NCI-H345 treated with DMSO at 0.1 percent for 48 hours (cell line): ENCODE measurements at regions not wholly inside any gene's neighbourhood (a gene's known extent, or its start where the extent isn't known, plus 50 kb on each side); places are given as distances from the start of the nearest gene placed in this dataset.

Source experiments
- DNase-seq: peaks from one replicate; lab custom pipeline; 2025; ENCODE audit not compliant: unreplicated experiment; lab: John Stamatoyannopoulos, UW

DNA sequence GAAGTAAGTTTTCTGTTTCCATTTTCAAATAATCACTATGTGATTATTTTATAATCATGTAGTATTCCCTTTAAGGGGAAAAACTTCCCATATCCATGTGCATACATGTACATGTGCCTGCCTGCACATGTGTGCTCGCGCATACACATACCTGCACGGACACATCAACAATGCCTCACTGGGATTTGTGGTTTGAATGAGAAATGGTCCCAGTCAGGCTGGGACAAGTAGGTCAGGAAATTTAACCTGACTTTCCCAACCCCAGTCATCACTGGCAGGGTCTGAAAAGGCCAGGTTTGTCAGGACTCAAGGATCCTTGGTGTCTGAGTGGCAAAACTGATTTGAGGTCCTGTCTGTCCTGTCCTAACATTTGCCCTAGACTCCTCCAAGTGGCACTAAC is 109.3 kb upstream of the MRPS22 start:
- DNase-seq: no peak

DNA sequence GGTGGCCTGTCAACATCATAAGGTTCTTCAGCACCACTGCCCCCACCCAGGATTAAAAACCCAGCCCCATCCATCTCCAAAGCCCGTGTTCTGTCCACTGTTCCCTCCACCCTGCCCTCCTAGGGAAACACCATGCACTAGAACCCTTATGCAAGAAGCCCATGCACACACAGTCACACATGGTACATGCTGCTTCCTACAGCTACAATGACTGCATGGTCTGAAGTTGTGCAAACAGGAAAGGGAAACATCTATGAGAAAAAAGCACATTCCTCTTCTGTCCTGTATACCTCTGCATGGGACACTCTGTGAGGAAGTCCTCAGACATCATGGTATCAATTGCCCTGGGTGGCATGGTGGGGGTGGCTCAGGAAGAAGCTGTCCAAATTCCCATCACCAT is 108.6 kb upstream of the MRPS22 start:
- DNase-seq: no peak

DNA sequence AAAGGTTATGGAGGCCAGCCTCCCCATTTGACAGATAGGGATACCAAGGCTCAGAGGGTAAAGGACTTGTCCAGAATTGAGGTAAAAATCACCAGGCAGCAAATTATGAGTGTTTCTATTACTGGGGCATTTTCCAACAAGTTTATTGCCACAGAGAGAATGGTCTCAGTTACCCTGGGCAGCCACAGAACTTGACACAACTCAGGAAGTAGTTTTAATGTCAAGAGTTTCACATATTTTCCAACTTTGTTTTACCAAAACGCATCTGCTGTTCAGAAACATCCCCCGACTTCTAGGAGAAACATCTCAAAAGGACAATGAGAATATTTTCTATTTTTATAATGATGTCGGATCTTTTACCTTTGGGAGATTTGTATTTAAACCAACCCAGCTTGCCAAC is 107.5 kb upstream of the MRPS22 start:
- no peak for DNase-seq

DNA sequence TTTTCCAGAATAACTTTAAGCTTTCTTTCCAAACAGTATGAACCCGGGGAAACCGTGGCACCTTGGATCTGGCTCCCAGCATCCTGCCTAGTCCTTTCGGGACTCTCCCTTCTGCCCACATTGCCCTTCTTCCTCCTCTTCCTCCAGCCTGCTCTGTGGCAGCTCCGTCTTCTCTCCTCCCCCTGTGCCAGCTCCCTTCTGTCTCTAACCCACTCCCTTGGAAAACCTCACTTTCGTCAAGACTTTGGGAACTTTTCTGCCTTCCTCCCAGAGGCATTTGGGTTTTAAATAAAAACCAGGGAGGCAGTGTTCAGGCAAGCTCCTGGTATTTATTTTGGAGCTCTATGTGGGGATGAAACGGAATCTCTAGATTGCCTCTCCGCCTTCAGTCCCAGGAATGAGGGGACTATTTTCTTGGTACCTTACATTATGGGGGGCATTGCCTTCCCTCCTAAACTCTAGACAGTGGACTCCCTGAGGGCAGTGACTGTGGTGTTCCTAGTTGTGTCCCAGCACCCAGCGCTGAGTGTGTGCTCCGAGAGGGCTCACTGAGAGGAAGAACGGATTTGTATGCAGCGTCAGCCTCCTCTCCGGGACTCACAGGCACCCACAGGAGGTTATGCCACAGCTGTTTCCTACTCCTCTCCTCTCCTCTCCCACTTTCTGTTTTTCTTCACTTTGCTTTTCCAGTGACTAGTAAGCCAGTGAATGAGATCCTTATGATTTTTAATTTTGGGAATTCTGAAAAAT is 105.4 kb upstream of the MRPS22 start:
- no peak for DNase-seq

DNA sequence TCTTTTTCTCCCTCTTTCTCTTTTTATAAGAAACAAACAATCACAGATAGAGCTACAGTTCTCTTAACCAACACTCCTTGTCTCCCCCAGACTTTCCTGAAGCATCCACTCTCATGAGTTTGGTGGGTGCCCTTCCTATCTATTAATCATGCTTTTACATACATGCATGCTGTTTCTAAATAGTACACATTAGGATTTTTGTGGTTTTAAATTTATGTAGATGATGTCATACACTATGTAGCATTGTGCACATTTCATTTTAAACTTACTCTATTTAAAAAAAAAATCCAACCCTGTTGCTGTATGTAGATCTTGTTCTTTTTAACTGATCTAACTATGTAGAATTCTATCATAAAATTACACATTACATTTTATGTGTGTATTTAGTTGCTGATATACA is 104.3 kb upstream of the MRPS22 start:
- DNase-seq: no peak

DNA sequence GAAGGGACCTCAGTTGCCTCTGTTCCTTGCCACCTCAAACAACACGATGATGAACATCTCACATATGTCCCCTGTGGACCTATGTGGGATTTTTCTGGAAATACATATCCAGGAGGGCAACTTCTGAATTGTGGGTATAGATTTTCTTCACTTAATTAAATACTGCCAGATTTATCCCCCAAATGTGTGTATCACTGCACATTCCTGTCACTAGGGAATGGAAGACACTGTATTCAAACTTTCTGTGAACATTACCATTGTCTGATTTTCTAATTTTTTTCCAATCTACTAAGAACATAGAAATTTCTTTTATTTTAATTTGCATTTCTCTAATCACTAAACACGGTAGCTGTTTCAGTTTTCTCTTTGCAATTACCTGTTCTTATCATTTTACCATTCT is 102.0 kb upstream of the MRPS22 start:
- no peak for DNase-seq

DNA sequence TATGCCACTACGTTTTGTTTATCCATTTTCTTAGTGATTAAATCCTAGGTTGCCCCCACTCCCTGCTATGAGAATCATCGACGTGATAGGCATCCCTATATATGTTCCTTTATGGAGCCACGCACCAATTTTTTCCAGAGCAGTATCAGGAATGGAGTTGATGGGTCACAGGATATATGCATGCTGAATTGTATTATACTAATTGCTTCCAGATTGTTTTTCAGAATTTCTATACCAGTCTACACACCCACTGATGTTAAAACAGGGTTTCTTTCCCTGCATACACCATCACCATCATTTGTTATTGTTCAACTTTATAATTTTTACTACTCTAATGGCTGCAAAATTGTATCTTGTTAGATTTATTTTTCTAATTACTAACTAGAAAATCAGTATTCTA is 100.1 kb upstream of the MRPS22 start:
- no peak for DNase-seq

DNA sequence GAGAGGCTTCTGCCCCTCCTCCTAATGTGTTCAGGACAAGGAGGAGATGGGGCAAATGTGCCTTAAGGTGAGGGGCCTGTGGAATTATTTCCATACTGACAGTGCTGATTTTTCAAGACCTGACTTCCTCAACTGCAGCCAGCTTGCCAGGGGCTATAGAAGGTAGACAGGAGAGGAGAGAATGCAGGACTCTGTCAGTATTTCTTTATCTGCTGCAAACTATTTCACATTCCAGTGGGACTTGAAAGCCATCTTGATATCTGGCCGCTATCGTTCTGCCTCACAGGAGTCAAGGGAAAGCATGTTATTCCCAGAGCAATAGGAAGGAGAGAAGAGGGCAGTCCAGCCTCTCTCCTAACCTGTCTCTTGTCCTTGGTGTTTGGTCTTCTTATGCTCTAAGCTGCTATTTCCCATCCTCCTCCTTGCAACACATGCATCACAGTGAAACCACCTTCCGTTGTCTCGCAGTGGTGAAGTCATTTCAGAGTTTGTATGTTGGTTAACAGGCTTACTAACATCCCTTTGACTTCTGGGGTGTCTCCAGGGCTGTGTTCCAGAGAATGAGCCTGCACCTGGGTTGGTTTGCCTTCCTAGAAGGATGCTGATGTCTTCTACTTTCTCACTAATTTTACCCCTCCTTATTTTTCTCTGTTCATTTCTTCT is 95.1 kb upstream of the MRPS22 start:
- DNase-seq: no peak

DNA sequence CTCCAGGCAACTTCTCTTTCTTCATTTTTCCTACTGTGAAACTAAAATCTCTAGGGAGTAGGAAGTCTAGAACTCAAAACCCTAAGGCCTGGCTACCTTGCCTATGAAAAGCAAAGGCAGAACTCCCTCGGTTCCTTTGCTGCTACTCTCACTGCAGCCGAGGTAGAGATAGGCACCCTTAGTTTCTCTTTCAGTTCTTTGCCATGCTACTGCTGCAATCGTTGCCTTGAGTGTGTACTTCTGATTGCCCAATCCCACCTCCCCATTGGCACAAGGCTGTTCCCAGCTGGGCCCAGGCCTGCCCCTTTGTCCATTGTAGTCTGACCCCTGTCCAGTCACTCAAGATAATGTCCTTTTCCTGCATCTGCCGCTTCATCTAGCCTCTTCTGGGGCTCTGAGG is 92.3 kb upstream of the MRPS22 start:
- DNase-seq: no peak

DNA sequence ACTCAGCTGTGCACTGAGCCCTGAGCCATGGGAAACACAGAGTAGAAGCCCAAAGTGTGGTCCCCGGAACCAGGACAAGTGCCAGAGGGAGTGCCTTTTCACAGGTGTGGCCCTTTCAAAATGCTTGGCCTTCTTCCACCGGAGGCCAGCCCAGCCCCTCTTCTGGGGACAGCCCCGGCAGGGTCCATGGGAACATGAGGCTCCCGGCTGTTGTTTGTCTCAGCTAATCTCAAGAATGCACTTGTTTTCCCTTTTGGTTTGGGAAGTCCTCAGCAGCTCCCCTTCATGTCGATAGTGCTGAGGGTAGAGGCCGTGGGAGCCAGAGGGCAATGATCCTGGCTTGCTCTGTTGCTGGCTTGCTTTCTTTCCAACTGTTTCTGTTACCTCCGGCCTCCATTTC is 91.1 kb upstream of the MRPS22 start:
- DNase-seq: no peak

DNA sequence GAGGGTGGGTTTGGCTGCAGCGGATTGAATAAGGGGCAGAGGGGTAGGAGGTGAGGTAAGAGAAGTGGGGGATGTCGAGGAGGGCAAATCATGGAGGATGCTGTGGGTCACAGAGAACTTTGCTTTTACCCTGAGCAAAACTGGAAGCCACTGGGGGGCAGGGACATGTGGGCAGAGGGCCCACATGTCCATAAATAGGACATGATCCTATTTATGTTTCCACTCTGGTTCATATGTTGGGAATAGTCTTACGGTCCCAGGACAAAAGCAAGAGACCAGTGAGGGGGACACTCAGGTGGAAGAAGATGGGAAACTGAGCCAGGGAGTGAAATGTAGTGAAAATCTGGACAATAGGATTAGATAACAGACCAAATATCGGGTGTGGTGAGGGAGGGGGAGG is 85.5 kb upstream of the MRPS22 start:
- no peak for DNase-seq

DNA sequence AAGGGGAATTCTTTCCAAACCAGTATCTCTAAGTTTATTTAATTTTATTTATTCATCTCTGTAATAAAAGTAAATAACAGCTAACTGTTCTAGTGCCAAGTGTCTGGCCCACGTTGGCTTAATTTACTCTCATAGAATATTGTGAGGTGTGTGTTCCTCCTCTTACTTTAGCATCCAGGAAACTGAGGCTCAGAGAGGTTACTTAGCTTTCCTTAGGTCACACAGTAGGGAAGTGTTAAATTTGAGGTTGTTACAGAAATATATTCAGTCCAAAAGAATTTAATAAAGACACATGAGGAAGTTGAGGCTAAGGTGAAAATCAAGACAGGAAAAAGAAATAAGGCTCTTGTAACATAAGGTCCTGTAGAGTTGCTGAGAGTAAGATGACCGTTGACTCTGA is 84.4 kb upstream of the MRPS22 start:
- DNase-seq: no peak

DNA sequence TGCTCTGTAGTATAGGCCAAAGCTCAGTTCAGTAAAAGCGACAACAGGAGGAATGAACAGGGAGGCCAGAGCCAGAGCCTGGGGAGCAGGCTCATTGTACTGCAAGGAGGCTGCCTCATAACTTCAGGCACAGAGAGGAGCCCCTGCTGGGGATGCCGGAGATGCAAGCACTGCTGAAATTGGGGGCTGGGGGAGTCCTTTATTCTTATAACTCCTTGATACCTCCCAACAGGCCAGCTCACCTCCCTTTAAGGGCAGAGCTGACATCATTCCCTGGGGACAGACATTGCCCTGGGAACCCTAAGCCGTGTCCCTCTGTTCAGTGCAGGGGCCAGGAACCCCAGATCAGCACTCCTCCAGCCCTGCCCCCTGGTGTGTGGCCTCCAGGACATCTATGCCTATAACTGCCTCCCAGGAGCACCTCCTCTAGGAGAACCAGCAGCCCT is 83.8 kb upstream of the MRPS22 start:
- DNase-seq: no peak

DNA sequence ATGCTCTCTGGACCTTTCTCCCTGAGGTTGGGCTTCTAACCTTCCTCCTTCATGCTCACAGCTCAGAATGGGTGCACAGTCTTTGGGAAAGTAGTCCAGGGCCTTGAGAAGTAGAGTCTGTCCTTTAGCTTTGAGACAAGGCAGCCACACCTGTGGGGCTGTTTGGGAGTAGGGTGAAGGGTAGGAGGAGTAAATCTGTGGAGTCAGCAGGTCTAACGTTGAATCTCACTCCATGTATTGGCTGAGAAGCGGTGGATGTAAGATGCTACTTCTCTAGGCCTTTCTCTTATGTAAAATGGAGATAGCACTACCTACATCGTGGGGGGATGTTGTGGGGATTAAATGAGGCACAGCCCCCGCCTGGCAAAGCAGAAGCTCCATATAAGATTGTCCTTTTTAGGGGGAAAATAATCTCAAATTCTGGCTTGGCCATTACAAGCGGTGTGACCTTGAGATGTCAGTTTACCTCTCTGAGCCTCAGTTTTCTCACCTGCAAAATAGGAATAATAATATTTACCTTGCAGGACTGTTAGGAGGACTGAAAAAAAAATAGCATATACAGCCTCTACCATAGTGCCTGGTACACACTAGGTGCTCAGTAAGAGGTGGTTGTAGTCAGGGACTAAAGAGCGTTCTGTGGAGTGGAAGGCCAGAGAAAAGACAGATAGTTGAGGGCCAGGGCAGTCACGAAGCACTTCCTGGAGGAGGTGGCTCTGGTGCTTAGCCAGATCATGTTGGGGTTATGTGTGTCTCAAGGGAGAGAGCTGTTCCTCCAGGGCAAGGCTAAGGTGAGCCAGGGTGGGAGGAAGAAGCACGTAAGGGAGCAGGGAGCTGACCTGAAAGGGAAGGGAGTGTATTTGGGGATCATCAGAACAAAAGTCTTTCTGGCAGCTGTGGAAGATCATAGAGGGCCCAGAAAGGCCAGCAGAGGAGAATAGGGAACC is 82.8 kb upstream of the MRPS22 start:
- no peak for DNase-seq

DNA sequence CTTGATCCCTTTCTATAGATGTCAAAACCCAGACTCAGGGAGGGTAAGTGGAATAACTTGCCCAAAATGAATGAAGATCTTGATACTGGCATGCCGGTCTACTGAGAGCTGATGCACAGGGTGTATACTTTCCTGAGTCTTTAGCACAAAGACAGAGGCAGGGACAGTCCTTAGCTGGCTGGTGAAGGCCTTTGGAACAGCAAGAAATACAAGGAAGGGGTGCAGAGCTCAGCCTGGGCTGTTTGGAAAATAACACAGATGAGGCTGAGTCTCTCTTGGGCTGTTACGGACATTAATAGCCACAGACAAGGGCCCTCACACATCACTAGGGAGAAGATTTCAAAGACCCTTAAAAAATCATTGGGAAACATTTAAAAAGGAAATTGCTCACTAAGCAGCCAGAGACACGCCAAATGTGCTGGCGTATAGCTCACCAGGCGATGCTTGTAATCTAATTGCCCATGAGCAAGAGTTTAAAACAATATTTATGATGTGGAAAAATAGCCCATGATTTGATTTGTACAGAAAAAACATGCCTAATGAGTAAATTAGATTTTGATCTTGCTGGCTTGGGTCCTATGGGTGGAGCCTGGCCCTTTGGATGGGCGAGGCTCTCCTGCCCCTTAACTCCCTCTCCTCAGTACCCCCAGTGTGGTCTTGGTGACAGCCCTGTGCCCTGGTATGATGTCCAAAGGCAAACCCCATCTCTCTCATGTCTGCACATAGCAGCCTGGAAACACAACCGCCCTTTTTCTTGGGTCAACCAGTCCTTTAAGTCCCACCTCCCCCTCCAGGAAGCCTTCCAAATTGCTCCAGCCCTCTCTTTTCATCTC is 81.8 kb upstream of the MRPS22 start:
- no peak for DNase-seq

DNA sequence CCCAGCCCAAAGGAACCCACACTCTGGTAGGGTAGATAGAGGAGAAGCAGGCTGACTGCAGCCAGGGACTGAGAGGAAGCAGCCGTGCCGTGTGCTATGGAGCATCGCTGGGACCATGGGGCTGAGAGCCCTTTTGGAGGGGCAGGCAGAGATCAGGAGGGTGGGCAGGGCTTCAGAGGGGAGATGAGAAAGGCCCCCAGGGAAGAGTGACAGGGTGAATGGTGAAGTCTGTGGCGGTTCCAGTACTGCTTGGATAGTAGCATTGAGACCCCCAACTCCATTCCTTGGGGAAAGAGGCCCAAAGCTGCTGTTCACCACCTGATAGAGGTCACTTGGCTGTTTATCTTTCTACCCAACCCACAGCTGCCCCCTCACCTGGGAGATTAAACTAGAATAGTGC is 80.0 kb upstream of the MRPS22 start:
- no peak for DNase-seq

DNA sequence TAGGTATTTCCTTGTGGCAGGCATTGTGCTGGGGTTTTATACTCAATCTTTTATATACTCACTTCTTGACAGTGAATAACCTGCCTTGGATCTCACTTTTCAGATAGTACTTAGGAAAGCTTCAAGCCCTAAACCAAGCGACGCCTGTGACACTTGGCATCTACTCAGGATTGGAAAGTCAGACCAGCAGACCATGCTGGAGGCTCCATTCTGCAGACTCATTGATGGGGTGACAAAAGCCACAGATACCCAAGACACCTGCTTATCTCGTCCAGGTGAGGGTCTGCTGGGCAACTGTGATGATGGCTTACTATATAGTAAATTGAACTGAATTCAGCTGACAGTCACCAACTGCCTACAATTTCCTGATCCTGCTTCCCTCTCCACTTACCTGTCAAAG is 79.4 kb upstream of the MRPS22 start:
- no peak for DNase-seq

DNA sequence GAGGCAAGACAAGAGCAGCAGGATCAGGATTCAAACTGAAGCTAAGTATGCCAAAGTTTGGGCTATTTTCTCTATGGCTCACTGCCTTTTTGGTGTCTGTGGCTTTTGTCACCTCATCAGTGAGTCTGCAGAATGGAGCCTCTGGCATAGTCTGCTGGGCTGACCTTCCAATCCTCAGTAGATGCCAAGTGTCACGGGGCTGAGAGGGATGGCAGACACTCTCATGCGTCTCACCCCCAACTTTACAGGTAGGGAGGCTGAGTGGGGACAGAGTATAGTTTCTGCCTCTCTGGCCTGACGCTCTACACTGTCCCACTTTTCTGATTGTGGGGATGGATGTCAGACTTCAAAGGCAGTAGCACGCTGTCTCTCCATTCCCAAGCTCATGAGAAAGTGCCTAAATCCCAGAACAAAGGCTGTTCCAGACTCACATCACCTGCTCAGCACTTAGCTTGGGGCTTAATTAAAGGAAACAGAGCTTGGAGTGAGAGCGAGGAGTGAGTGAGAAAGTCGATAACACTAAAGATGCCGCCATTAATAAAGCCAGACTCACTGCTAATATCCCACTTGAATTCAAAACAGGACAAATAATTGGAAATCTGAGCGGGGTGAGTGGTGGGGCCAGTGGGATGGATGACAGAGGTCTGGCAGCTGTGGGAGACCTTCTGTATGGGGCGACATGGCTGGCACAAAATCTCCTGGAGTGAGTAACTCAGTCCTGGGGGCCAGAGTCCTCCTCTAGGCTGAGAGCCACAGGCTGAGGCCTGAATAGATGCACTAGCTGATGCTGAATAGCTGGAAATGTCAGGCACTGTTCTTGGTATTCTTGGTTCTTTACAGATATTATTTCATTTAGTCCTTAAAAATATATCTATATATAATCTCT is 78.4 kb upstream of the MRPS22 start:
- DNase-seq: no peak

DNA sequence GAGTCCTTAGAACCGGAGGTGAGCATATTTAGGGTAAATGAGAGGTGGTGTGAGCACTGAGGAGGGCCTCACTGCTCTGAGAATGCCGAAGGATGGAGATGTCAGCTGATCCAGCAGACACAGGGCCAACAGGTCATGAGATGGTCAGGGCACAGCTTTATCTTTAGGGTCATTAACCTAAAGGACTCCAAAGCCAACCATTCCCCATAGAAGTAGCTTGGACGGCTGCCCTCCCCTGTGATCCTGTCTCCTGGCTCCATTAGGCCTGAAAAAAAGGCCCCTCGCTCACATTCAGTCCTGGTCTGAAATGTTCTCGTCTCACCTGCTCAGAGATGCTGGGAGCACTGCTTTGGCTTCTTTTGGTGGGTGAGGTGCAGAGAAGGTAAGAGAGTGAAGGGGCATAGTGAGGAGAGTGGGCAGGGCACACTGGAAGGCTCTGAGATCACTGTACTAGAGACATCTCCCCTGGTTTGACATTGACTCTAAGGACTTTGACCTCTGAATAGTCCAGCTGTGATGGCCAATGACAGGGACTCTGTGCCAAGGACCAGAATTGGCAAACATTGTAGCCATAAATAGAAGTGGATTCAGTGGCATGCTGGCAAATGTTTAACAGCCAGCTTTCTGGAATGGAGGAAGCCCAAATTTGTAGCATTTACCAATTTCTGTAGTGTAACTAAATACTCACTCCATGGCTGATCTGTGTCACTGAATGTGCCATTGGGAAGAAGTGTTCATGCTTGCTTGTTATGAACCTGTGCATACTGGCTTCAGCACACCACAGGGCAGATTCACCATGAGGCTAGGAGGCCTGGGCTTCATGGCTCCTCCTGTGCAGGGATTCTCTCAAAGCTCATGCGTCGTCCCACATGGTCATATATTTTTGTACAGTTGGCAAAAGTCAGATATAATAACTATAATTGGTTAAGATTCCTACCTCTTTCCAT is 76.2 kb upstream of the MRPS22 start:
- DNase-seq: no peak
